ENCODE measurements at regions not wholly inside any gene's neighbourhood (a gene's known extent, or its start where the extent isn't known, plus 50 kb on each side); places are given as distances from the start of the nearest gene placed in this dataset.

DNA sequence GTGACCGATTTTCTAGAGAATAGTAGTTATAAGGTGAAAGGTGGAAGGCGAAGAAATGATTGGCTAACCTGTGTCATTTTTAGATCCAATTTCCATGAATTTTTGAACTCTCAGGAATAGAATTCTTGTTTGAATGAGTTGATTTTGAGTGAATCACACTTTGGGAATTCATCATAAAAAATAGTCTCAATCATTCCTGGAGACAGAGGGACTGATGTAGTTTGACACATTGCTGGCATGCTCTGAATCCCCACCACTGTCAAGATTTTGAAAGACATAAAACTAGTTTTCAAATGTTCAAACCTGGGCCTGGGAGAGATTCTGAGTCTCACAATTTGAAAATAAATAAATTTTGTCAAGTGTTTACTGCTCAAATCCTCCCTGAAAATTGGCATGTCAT, 861.4 kb upstream of the RAG2 start:
- TF ChIP-seq, protein P1, sequence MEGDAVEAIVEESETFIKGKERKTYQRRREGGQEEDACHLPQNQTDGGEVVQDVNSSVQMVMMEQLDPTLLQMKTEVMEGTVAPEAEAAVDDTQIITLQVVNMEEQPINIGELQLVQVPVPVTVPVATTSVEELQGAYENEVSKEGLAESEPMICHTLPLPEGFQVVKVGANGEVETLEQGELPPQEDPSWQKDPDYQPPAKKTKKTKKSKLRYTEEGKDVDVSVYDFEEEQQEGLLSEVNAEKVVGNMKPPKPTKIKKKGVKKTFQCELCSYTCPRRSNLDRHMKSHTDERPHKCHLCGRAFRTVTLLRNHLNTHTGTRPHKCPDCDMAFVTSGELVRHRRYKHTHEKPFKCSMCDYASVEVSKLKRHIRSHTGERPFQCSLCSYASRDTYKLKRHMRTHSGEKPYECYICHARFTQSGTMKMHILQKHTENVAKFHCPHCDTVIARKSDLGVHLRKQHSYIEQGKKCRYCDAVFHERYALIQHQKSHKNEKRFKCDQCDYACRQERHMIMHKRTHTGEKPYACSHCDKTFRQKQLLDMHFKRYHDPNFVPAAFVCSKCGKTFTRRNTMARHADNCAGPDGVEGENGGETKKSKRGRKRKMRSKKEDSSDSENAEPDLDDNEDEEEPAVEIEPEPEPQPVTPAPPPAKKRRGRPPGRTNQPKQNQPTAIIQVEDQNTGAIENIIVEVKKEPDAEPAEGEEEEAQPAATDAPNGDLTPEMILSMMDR (CRISPR knock-in tag; IDR thresholded peaks at IDR 0.05): no peak
- TF ChIP-seq ZC3H13 (CRISPR knock-in tag; IDR thresholded peaks at IDR 0.05) (no peak), FOSL2 (CRISPR knock-in tag; IDR thresholded peaks at IDR 0.05) (no peak), ZBTB21 (CRISPR knock-in tag; IDR thresholded peaks at IDR 0.05) (no peak), SIN3A (IDR thresholded peaks at IDR 0.05; ENCODE audit: borderline replicate concordance, low read depth, low read length) (no peak), RAD21 (CRISPR knock-in tag; IDR thresholded peaks at IDR 0.05) (no peak), HOXA5 (CRISPR knock-in tag; IDR thresholded peaks at IDR 0.05) (no peak), MAFF (IDR thresholded peaks at IDR 0.05; ENCODE audit: low read depth, low read length) (no peak)

Measured in HepG2 (cell line).